Liver (tissue), 8 donors: ENCODE measurements at regions not wholly inside any gene's neighbourhood (a gene's known extent, or its start where the extent isn't known, plus 50 kb on each side); places are given as distances from the start of the nearest gene placed in this dataset.

Experiments used
- DNase-seq: peaks from one replicate; pipeline ENCODE4 v3.0.0-alpha.2; 2017; ENCODE audit warnings: low spot score
- H3K27ac ChIP-seq, 2 donors: one replicate each; pipeline ENCODE4 v1.7.0; 2013; ENCODE audit warnings: inconsistent platforms in 2 of 2, low read length in 2 of 2, control low read depth in 1 of 2, low read depth in 1 of 2, mild to moderate bottlenecking in 1 of 2
- H3K27me3 ChIP-seq, 4 donors: one replicate each; pipeline versions ENCODE4 v1.6.1 to v1.7.0; 2013; ENCODE audit warnings: low read length in 3 of 4, inconsistent platforms in 1 of 4, mild to moderate bottlenecking in 1 of 4, moderate library complexity in 1 of 4; ENCODE audit not compliant: control insufficient read depth in 4 of 4, insufficient read depth in 4 of 4
- H3K36me3 ChIP-seq, 4 donors: one replicate each; pipeline versions ENCODE4 v1.6.1 to v1.7.0; 2013; ENCODE audit warnings: low read length in 3 of 4, mild to moderate bottlenecking in 3 of 4, low read depth in 1 of 4, moderate library complexity in 1 of 4; ENCODE audit not compliant: control insufficient read depth in 4 of 4, insufficient read depth in 3 of 4
- H3K4me1 ChIP-seq, 4 donors: one replicate each; pipeline versions ENCODE4 v1.6.1 to v1.7.0; 2013; ENCODE audit warnings: low read length in 3 of 4, mild to moderate bottlenecking in 3 of 4, moderate library complexity in 1 of 4; ENCODE audit not compliant: control insufficient read depth in 4 of 4, insufficient read depth in 4 of 4
- H3K4me3 ChIP-seq, 3 donors: one replicate each; pipeline versions ENCODE4 v1.6.1 to v1.7.0; 2013; ENCODE audit warnings: low read length in 3 of 3, control low read depth in 1 of 3, low read depth in 1 of 3, mild to moderate bottlenecking in 1 of 3
- H3K9ac ChIP-seq, 2 donors: one replicate each; pipeline ENCODE4 v1.7.0; 2013; ENCODE audit warnings: low read length in 2 of 2, mild to moderate bottlenecking in 2 of 2, moderate library complexity in 2 of 2, control low read depth in 1 of 2, low read depth in 1 of 2
- H3K9me3 ChIP-seq, 4 donors: one replicate each; pipeline versions ENCODE4 v1.6.1 to v1.7.0; 2013; ENCODE audit warnings: low read length in 3 of 4; ENCODE audit not compliant: control insufficient read depth in 4 of 4
- EGR1 ChIP-seq, 2 donors: IDR thresholded peaks; 2 replicates each; pipeline ENCODE4 v1.6.1; 2016 to 2018; ENCODE audit warnings: antibody characterized with exemption in 2 of 2, low read depth in 2 of 2
- FOXA1 ChIP-seq: IDR thresholded peaks from 2 replicates; pipeline ENCODE4 v1.6.1; 2016; ENCODE audit warnings: antibody characterized with exemption
- FOXA2 ChIP-seq: IDR thresholded peaks from 2 replicates; pipeline ENCODE4 v1.6.1; 2016; ENCODE audit warnings: antibody characterized with exemption
- GABPA ChIP-seq, 2 donors: IDR thresholded peaks in 1 of 2; conservative IDR thresholded peaks in 1 of 2; 2 replicates each; pipeline ENCODE4 v1.6.1; 2016; ENCODE audit warnings: antibody characterized with exemption in 2 of 2, mild to moderate bottlenecking in 1 of 2, moderate library complexity in 1 of 2
- HNF4A ChIP-seq, 2 donors: conservative IDR thresholded peaks; 2 replicates each; pipeline ENCODE4 v1.6.1; 2016; ENCODE audit warnings: antibody characterized with exemption in 2 of 2, mild to moderate bottlenecking in 2 of 2
- HNF4G ChIP-seq: IDR thresholded peaks from 2 replicates; pipeline ENCODE4 v1.6.1; 2016; ENCODE audit warnings: antibody characterized with exemption
- JUND ChIP-seq, 2 donors: IDR thresholded peaks; 2 replicates each; pipeline ENCODE4 v1.6.1; 2016; ENCODE audit warnings: antibody characterized with exemption in 2 of 2
- MAX ChIP-seq: IDR thresholded peaks from 2 replicates; pipeline ENCODE4 v1.6.1; 2016; ENCODE audit warnings: antibody characterized with exemption
- NR2F2 ChIP-seq: IDR thresholded peaks from 2 replicates; pipeline ENCODE4 v1.6.1; 2016; ENCODE audit warnings: antibody characterized with exemption
- RAD21 ChIP-seq, 2 donors: IDR thresholded peaks; 2 replicates each; pipeline ENCODE4 v1.6.1; 2016; ENCODE audit warnings: antibody characterized with exemption in 2 of 2, mild to moderate bottlenecking in 2 of 2
- REST ChIP-seq: IDR thresholded peaks from 2 replicates; pipeline ENCODE4 v1.6.1; 2016; ENCODE audit warnings: antibody characterized with exemption, mild to moderate bottlenecking
- RXRA ChIP-seq, 2 donors: IDR thresholded peaks; 2 replicates each; pipeline ENCODE4 v1.6.1; 2017 to 2018; ENCODE audit warnings: antibody characterized with exemption in 2 of 2, mild to moderate bottlenecking in 1 of 2
- SP1 ChIP-seq: IDR thresholded peaks from 2 replicates; pipeline ENCODE4 v1.6.1; 2018; ENCODE audit warnings: antibody characterized with exemption, mild to moderate bottlenecking
- TAF1 ChIP-seq: conservative IDR thresholded peaks from 2 replicates; pipeline ENCODE4 v1.6.1; 2016; ENCODE audit warnings: antibody characterized with exemption, mild to moderate bottlenecking
- YY1 ChIP-seq: IDR thresholded peaks from 2 replicates; pipeline ENCODE4 v1.6.1; 2016; ENCODE audit warnings: antibody characterized with exemption, mild to moderate bottlenecking
- WGBS: extraction: QIAGEN DNeasy Blood & Tissue Kit; methylation state at CpG from one replicate; pipeline ENCODE4 v1.1.7; 2013; 5-methylcytosine and 5-hydroxymethylcytosine counted together
- TF ChIP-seq, protein P1 (sequence below): IDR thresholded peaks from 2 replicates; pipeline ENCODE4 v1.6.1; 2016; ENCODE audit warnings: antibody characterized with exemption
- TF ChIP-seq, protein P2 (sequence below): IDR thresholded peaks from 2 replicates; pipeline ENCODE4 v1.6.1; 2016; ENCODE audit warnings: antibody characterized with exemption
- TF ChIP-seq, protein P3 (sequence below): fragments of 150-350 bp; IDR thresholded peaks from 2 replicates; pipeline ENCODE4 v1.5.1; 2017; ENCODE audit warnings: improper control_type of control experiment, low read depth, low read length; ENCODE audit not compliant: missing input control
- donor health status: healthy.
- donor health status: healthy.
- donor health status: healthy.
- donor health status: healthy.
- donor health status: healthy.

- TF ChIP-seq RXRA (IDR thresholded peaks at IDR 0.05) = no peak
These were observed 90.3 kb upstream of the TRIM24 start (continued) for GRCh38 chr7:138369797-138370196.

- 84% methylated on average over 2 of the region's 2 CpGs for WGBS
- Histone ChIP-seq H3K27me3 (no peaks in the 10 kb centered on the region), H3K9ac (no peak overlapping the region), H3K4me1 (peaks cover 0 to 2% (median 0%) of the 10 kb centered on the region in 4 donors), H3K9me3 (peaks cover 4 to 15% (median 11%) of the 10 kb centered on the region in 4 donors), H3K27ac (no peak overlapping the region), H3K4me3 (no peak overlapping the region), H3K36me3 (no peaks in the 10 kb centered on the region)
- no peak for TF ChIP-seq SP1
- TF ChIP-seq, protein P1, sequence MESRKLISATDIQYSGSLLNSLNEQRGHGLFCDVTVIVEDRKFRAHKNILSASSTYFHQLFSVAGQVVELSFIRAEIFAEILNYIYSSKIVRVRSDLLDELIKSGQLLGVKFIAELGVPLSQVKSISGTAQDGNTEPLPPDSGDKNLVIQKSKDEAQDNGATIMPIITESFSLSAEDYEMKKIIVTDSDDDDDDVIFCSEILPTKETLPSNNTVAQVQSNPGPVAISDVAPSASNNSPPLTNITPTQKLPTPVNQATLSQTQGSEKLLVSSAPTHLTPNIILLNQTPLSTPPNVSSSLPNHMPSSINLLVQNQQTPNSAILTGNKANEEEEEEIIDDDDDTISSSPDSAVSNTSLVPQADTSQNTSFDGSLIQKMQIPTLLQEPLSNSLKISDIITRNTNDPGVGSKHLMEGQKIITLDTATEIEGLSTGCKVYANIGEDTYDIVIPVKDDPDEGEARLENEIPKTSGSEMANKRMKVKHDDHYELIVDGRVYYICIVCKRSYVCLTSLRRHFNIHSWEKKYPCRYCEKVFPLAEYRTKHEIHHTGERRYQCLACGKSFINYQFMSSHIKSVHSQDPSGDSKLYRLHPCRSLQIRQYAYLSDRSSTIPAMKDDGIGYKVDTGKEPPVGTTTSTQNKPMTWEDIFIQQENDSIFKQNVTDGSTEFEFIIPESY = no peak
- no peak for TF ChIP-seq EGR1 (IDR thresholded peaks at IDR 0.05; ENCODE audit: low read depth in 2 of 2)
- no peak for TF ChIP-seq YY1
- no peak for TF ChIP-seq RXRA (IDR thresholded peaks at IDR 0.05)
- TF ChIP-seq FOXA1 = no peak
- TF ChIP-seq FOXA2 = no peak
- TF ChIP-seq, protein P2, sequence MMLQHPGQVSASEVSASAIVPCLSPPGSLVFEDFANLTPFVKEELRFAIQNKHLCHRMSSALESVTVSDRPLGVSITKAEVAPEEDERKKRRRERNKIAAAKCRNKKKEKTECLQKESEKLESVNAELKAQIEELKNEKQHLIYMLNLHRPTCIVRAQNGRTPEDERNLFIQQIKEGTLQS = no peak
- no peak for TF ChIP-seq NR2F2
- TF ChIP-seq, protein P3, sequence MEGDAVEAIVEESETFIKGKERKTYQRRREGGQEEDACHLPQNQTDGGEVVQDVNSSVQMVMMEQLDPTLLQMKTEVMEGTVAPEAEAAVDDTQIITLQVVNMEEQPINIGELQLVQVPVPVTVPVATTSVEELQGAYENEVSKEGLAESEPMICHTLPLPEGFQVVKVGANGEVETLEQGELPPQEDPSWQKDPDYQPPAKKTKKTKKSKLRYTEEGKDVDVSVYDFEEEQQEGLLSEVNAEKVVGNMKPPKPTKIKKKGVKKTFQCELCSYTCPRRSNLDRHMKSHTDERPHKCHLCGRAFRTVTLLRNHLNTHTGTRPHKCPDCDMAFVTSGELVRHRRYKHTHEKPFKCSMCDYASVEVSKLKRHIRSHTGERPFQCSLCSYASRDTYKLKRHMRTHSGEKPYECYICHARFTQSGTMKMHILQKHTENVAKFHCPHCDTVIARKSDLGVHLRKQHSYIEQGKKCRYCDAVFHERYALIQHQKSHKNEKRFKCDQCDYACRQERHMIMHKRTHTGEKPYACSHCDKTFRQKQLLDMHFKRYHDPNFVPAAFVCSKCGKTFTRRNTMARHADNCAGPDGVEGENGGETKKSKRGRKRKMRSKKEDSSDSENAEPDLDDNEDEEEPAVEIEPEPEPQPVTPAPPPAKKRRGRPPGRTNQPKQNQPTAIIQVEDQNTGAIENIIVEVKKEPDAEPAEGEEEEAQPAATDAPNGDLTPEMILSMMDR = no peak
- no peak for TF ChIP-seq RAD21 (IDR thresholded peaks at IDR 0.05)
- TF ChIP-seq HNF4A (conservative IDR thresholded peaks at IDR 0.05) = no peak
- no peak for TF ChIP-seq GABPA (IDR thresholded peaks at IDR 0.05 in 1 of 2, conservative IDR thresholded peaks at IDR 0.05 in 1 of 2)
- TF ChIP-seq MAX = no peak
- no peak for TF ChIP-seq HNF4G
- no peak for TF ChIP-seq REST
- no peak for TF ChIP-seq JUND (IDR thresholded peaks at IDR 0.05)
- no peak for TF ChIP-seq TAF1
- DNase-seq = no peak
These were observed 89.1 kb upstream of the TRIM24 start for GRCh38 chr7:138370956-138371355.
